SK-N-SH treated with all-trans-retinoic acid at 6 μM for 48 hours (cell line): ENCODE measurements at regions not wholly inside any gene's neighbourhood (a gene's known extent, or its start where the extent isn't known, plus 50 kb on each side); places are given as distances from the start of the nearest gene placed in this dataset.

Source experiments
- ARNTL ChIP-seq: fragments of 450-650 bp; formaldehyde crosslinking; IDR thresholded peaks from 2 replicates; pipeline ENCODE4 v1.5.0; 2020; ENCODE audit warnings: low read depth, mild to moderate bottlenecking, moderate library complexity, borderline replicate concordance
- CSRNP3 ChIP-seq: fragments of 250-450 bp; sonication (Bioruptor Pico); IDR thresholded peaks from 2 replicates; pipeline ENCODE4 v1.5.1; 2021; ENCODE audit warnings: mild to moderate bottlenecking, moderate library complexity
- GLIS3 ChIP-seq: fragments of 250-450 bp; sonication (Bioruptor Pico); IDR thresholded peaks from 2 replicates; pipeline ENCODE4 v1.5.0; 2020; ENCODE audit warnings: mild to moderate bottlenecking, moderate library complexity
- PPARA ChIP-seq: fragments of 250-450 bp; sonication (Bioruptor Pico); IDR thresholded peaks from 2 replicates; pipeline ENCODE4 v1.5.0; 2020; ENCODE audit warnings: mild to moderate bottlenecking, borderline replicate concordance
- RARB ChIP-seq: fragments of 250-450 bp; sonication (Bioruptor Pico); IDR thresholded peaks from 2 replicates; pipeline ENCODE4 v1.8.0; 2021; ENCODE audit warnings: mild to moderate bottlenecking, moderate library complexity
- TCF4 ChIP-seq: fragments of 250-450 bp; sonication (Bioruptor Pico); IDR thresholded peaks from 2 replicates; pipeline ENCODE4 v1.8.0; 2021; ENCODE audit warnings: mild to moderate bottlenecking, moderate library complexity, borderline replicate concordance
- ZFP3 ChIP-seq: fragments of 250-450 bp; sonication (Bioruptor Pico); IDR thresholded peaks from 2 replicates; pipeline ENCODE4 v1.5.0; 2020; ENCODE audit warnings: mild to moderate bottlenecking, moderate library complexity
- ZFP30 ChIP-seq: fragments of 450-650 bp; formaldehyde crosslinking; IDR thresholded peaks from 2 replicates; pipeline ENCODE4 v1.5.0; 2022; ENCODE audit warnings: mild to moderate bottlenecking, moderate library complexity
- ZNF565 ChIP-seq: fragments of 450-650 bp; formaldehyde crosslinking; conservative IDR thresholded peaks from 2 replicates; pipeline ENCODE4 v1.5.0; 2020; ENCODE audit warnings: low read depth, mild to moderate bottlenecking, moderate library complexity
- ZNF70 ChIP-seq: fragments of 450-650 bp; formaldehyde crosslinking; IDR thresholded peaks from 2 replicates; pipeline ENCODE4 v1.5.0; 2020; ENCODE audit warnings: mild to moderate bottlenecking, moderate library complexity
- TF ChIP-seq, protein P1 (sequence below): fragments of 250-450 bp; sonication (Bioruptor Pico); IDR thresholded peaks from 2 replicates; pipeline ENCODE4 v1.5.1; 2020; ENCODE audit warnings: low read depth, mild to moderate bottlenecking, moderate library complexity

DNA sequence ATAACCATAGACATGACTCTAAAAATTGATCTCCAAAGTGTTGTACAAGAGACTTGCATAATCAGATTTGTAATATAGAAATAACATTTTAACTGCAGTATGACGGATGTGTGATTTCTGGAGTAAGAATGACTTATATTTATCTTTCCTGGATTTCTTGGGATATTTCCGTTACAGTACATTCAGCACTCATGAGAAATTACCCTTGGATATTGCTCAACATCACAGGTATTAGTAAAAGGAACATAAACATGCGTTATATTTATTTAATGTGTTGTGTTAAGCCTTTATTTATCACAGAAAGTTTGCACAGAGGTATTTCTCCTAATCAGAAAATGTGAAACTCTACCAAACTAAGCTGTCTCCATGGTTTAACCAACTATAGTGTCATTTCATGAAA lies 1823.9 kb upstream of the C9orf72 start:
- TF ChIP-seq CSRNP3 (CRISPR knock-in tag) (no peak), ZFP3 (CRISPR knock-in tag) (no peak), ZNF70 (CRISPR knock-in tag) (no peak), RARB (CRISPR knock-in tag) (no peak), ZFP30 (no peak), PPARA (CRISPR knock-in tag) (no peak), ZNF565 (CRISPR knock-in tag) (no peak), GLIS3 (CRISPR knock-in tag) (no peak), ARNTL (CRISPR knock-in tag) (no peak), TCF4 (CRISPR knock-in tag) (no peak)
- TF ChIP-seq, protein P1, sequence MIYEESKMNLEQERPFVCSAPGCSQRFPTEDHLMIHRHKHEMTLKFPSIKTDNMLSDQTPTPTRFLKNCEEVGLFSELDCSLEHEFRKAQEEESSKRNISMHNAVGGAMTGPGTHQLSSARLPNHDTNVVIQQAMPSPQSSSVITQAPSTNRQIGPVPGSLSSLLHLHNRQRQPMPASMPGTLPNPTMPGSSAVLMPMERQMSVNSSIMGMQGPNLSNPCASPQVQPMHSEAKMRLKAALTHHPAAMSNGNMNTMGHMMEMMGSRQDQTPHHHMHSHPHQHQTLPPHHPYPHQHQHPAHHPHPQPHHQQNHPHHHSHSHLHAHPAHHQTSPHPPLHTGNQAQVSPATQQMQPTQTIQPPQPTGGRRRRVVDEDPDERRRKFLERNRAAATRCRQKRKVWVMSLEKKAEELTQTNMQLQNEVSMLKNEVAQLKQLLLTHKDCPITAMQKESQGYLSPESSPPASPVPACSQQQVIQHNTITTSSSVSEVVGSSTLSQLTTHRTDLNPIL, result no peak
